ENCODE measurements at regions not wholly inside any gene's neighbourhood (a gene's known extent, or its start where the extent isn't known, plus 50 kb on each side); places are given as distances from the start of the nearest gene placed in this dataset.
"Not testable (repeated sequence)": the region's sequence is repeated elsewhere in the genome, so short reads cannot be mapped to it uniquely, and the experiment has no call there.

DNA sequence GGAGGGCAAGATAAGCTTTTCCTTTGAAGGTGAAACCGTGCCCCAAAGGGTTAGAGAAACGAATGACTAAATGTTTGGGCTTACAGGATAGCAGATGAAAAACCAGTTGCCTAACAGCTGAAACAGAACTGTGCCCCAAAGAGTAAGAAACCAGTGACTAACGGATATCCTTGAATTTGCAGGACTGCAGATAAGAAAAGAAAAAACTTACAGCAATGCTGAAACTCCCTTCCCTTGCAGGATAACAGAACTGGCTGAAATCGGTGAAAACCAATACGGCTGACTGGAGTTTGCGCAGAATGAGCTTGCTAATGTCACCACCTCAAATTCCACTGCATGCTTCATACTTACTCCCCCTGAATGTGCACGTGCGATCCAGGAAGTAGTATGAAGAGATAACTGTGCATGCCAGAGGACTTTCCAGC, 175.2 kb upstream of the NLRP1 start:
- no peak overlapping the region for H3K27ac ChIP-seq
- no peaks in the 10 kb centered on the region for H3K9me3 ChIP-seq
- H3K27me3 ChIP-seq: peaks cover 6% of the 10 kb centered on the region
- no peak overlapping the region for H3K4me3 ChIP-seq (ENCODE audit: low read depth in 1 of 2, low read length in 1 of 2)
- H3K4me1 ChIP-seq (ENCODE audit: control insufficient read depth in 1 of 2, insufficient read depth in 1 of 2, low read depth in 1 of 2, low read length in 1 of 2): no peaks in the 10 kb centered on the region
- no peaks in the 10 kb centered on the region for H3K36me3 ChIP-seq
- TF ChIP-seq, protein P1, sequence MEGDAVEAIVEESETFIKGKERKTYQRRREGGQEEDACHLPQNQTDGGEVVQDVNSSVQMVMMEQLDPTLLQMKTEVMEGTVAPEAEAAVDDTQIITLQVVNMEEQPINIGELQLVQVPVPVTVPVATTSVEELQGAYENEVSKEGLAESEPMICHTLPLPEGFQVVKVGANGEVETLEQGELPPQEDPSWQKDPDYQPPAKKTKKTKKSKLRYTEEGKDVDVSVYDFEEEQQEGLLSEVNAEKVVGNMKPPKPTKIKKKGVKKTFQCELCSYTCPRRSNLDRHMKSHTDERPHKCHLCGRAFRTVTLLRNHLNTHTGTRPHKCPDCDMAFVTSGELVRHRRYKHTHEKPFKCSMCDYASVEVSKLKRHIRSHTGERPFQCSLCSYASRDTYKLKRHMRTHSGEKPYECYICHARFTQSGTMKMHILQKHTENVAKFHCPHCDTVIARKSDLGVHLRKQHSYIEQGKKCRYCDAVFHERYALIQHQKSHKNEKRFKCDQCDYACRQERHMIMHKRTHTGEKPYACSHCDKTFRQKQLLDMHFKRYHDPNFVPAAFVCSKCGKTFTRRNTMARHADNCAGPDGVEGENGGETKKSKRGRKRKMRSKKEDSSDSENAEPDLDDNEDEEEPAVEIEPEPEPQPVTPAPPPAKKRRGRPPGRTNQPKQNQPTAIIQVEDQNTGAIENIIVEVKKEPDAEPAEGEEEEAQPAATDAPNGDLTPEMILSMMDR (IDR thresholded peaks at IDR 0.05): no peak

DNA sequence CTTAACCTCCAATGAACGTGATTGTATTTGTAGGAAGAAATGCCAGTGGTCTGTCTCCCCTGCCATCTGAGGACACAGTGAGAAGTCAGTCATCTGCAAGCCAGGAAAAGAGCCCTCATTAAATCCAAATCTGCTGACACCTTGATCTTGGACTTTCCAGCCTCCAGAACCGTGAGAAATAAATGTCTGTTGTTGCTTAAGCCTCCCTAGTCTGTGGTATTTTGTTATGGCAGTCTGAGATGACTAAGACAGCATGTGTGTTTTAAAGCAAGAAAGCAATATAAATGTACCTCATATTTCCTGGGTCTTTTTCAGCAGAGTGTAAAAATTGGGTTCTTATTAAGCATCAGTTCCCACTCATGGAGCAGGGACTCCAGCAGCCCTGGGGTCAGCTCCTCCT, 177.9 kb upstream of the NLRP1 start:
- H3K27me3 ChIP-seq: peaks cover 6% of the 10 kb centered on the region
- H3K36me3 ChIP-seq: no peaks in the 10 kb centered on the region

DNA sequence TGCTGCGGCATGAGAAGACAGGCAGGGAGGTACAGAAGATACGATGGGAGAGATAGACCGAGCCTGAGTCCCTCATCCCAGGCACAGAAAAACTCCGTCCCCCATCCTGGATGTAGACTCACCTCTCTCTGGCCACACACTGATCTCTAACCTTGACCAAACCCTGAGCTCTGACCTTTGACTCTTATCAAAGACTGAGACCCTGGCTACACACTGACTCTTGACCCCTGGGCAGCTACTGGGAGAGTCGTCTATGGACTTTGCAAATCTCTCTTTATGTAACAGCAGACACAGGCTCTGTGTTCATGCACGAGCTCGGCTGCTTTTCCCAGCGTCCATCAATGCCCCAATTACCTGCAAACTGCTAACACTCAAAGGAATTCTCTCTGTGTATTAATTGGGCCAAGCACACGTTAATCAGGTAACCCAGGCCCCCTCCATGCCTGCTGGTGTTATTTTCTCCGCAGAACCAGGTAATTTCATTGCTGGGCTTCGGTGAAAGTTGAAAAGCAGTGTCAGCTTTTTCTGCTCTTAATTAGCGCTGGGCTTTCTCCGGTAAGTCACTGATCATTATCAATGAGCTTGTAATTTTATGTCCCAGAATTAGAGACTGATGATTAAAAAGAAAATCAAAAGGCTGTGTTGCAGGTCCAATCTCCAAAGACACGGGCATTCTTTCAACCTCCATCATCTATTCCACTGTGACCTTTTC, 179.4 kb upstream of the NLRP1 start:
- Histone ChIP-seq H3K36me3 (no peaks in the 10 kb centered on the region), H3K4me3 (ENCODE audit: low read depth in 1 of 2, low read length in 1 of 2) (no peak overlapping the region), H3K9me3 (no peaks in the 10 kb centered on the region), H3K27ac (no peak overlapping the region), H3K27me3 (peaks cover 6% of the 10 kb centered on the region), H3K4me1 (ENCODE audit: control insufficient read depth in 1 of 2, insufficient read depth in 1 of 2, low read depth in 1 of 2, low read length in 1 of 2) (no peaks in the 10 kb centered on the region)
- TF ChIP-seq, protein P1 (IDR thresholded peaks at IDR 0.05): no peak

More for the DNA sequence above, 177.9 kb upstream of the NLRP1 start:
- Histone ChIP-seq H3K27ac (no peak overlapping the region), H3K9me3 (no peaks in the 10 kb centered on the region), H3K4me1 (ENCODE audit: control insufficient read depth in 1 of 2, insufficient read depth in 1 of 2, low read depth in 1 of 2, low read length in 1 of 2) (no peaks in the 10 kb centered on the region), H3K4me3 (ENCODE audit: low read depth in 1 of 2, low read length in 1 of 2) (no peak overlapping the region)
- TF ChIP-seq, protein P1 (IDR thresholded peaks at IDR 0.05): no peak

GRCh38 chr17:5769593-5770354, 185.5 kb upstream of the NLRP1 start:
- Histone ChIP-seq H3K4me1 (ENCODE audit: control insufficient read depth in 1 of 2, insufficient read depth in 1 of 2, low read depth in 1 of 2, low read length in 1 of 2) (no peaks in the 10 kb centered on the region), H3K36me3 (no peaks in the 10 kb centered on the region), H3K27ac (no peak overlapping the region), H3K27me3 (peaks cover 21% of the 10 kb centered on the region), H3K9me3 (no peaks in the 10 kb centered on the region), H3K4me3 (ENCODE audit: low read depth in 1 of 2, low read length in 1 of 2) (no peak overlapping the region)
- TF ChIP-seq, protein P1 (IDR thresholded peaks at IDR 0.05): no peak

DNA sequence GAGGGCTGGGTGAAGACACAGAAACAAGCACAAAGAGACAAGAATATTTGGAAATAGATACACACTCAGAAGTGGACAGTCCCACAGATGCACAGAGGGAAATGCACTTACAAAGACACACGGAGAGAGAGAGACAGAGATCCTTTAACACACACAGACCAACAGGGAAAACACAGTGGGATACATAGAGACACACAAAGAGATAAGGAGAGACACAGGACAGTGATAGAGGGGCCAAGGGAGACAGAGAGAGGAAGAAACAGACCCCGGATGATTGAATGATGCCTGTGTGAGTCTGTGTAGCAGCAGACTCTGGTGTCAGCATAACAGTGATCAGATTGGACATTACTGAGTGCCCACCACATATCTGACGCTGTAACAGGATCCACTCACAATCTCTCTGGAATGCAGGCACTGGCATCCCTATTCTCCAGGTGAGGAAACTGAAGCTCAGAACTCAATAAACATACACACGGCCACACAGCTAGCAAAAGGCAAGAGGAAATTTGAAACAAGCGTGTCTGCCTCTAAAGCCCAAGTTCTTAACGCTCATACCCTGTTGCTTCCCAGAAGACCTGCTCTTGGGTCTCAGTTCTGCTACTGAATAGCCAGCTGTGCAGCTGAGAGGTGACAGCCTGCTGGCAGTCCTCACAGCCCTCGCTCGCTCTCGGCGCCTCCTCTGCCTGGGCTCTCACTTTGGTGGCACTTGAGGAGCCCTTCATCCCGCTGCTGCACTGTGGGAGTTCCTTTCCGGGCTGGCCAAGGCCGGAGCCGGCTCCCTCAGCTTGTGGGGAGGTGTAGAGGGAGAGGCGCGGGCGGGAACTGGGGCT, 186.3 kb upstream of the NLRP1 start:
- Histone ChIP-seq H3K27ac (no peak overlapping the region), H3K27me3 (peaks cover 21% of the 10 kb centered on the region), H3K4me1 (ENCODE audit: control insufficient read depth in 1 of 2, insufficient read depth in 1 of 2, low read depth in 1 of 2, low read length in 1 of 2) (no peaks in the 10 kb centered on the region), H3K36me3 (no peaks in the 10 kb centered on the region), H3K4me3 (ENCODE audit: low read depth in 1 of 2, low read length in 1 of 2) (no peak overlapping the region), H3K9me3 (no peaks in the 10 kb centered on the region)
- TF ChIP-seq, protein P1 (IDR thresholded peaks at IDR 0.05): no peak

DNA sequence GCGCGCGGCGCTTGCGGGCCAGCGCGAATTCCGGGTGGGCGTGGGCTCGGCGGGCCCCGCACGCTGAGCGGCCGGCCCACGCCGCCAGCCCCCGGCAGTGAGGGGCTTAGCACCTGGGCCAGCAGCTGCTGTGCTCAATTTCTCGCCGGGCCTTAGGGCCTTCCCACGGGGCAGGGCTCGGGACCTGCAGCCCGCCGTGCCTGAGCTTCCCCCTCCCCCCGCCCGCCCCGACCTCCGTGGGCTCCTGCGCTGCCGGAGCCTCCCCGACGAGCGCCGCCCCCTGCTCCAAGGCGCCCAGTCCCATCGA, 186.9 kb upstream of the NLRP1 start:
- not testable (repeated sequence) for H3K4me1 ChIP-seq (ENCODE audit: control insufficient read depth in 1 of 2, insufficient read depth in 1 of 2, low read depth in 1 of 2, low read length in 1 of 2); H3K4me3 ChIP-seq (ENCODE audit: low read depth in 1 of 2, low read length in 1 of 2); H3K36me3 ChIP-seq; H3K9me3 ChIP-seq; H3K27ac ChIP-seq
- peaks cover 21% of the 10 kb centered on the region for H3K27me3 ChIP-seq

GRCh38 chr17:5772017-5772416, 187.7 kb upstream of the NLRP1 start:
- not testable (repeated sequence) for H3K4me1 ChIP-seq (ENCODE audit: control insufficient read depth in 1 of 2, insufficient read depth in 1 of 2, low read depth in 1 of 2, low read length in 1 of 2); H3K9me3 ChIP-seq; H3K4me3 ChIP-seq (ENCODE audit: low read depth in 1 of 2, low read length in 1 of 2); H3K27ac ChIP-seq; H3K36me3 ChIP-seq
- peaks cover 21% of the 10 kb centered on the region for H3K27me3 ChIP-seq
